Heart left ventricle (tissue), 16 donors: ENCODE measurements at regions not wholly inside any gene's neighbourhood (a gene's known extent, or its start where the extent isn't known, plus 50 kb on each side); places are given as distances from the start of the nearest gene placed in this dataset.

Experiments used
- ATAC-seq, 4 donors: fragments of 200-7000 bp; cut with Tn5 transposase; one replicate each; pipeline ENCODE4 v1.9.1; 2020 to 2022; ENCODE audit warnings: moderate library complexity in 4 of 4, mild to moderate bottlenecking in 3 of 4, moderate number of reproducible peaks in 1 of 4
- DNase-seq, 5 donors: peaks; one replicate each; pipeline ENCODE4 v3.0.0-alpha.2; 2020
- H3K27ac ChIP-seq, 12 donors: fragments of 200-600 bp; sonication (generic) in 4 of 12; one replicate each; pipeline versions ENCODE4 v1.5.0 to v1.8.0; 2016 to 2022; ENCODE audit warnings: mild to moderate bottlenecking in 2 of 12
- H3K27me3 ChIP-seq, 9 donors: fragments of 200-600 bp; sonication (generic) in 2 of 9; one replicate each; pipeline versions ENCODE4 v1.5.1 to v1.8.0; 2016 to 2022; ENCODE audit warnings: mild to moderate bottlenecking in 3 of 9
- H3K36me3 ChIP-seq, 9 donors: fragments of 200-600 bp; sonication (generic) in 2 of 9; one replicate each; pipeline versions ENCODE4 v1.5.0 to v1.8.0; 2018 to 2022; ENCODE audit warnings: mild to moderate bottlenecking in 2 of 9
- H3K4me1 ChIP-seq, 12 donors: fragments of 200-600 bp; sonication (generic) in 4 of 12; one replicate each; pipeline versions ENCODE4 v1.5.0 to v1.8.0; 2016 to 2022; ENCODE audit warnings: mild to moderate bottlenecking in 3 of 12
- H3K4me3 ChIP-seq, 12 donors: fragments of 200-600 bp; sonication (generic) in 4 of 12; one replicate each; pipeline versions ENCODE4 v1.5.0 to v1.8.0; 2017 to 2022; ENCODE audit warnings: mild to moderate bottlenecking in 9 of 12, moderate library complexity in 4 of 12
- H3K9me3 ChIP-seq, 12 donors: fragments of 200-600 bp; sonication (generic) in 4 of 12; one replicate each; pipeline versions ENCODE4 v1.5.0 to v1.8.0; 2016 to 2022; ENCODE audit warnings: mild to moderate bottlenecking in 1 of 12
- POLR2A ChIP-seq, 2 donors: fragments of 450-650 bp; IDR thresholded peaks; one replicate each; pipeline ENCODE4 v1.6.1; 2017; ENCODE audit warnings: antibody characterized with exemption in 2 of 2, mild to moderate bottlenecking in 2 of 2, moderate library complexity in 2 of 2
- WGBS, 4 donors: extraction: QIAGEN DNeasy Blood & Tissue Kit in 2 of 4; methylation state at CpG; one replicate each; pipeline versions ENCODE4 v1.1.5 to v1.1.7; 2013 to 2018; 5-methylcytosine and 5-hydroxymethylcytosine counted together
- intact Hi-C, 10 donors: fragments of 100-400 bp; cut with DNase I; formaldehyde crosslinking; loops; one replicate each; pipeline versions ENCODE4 v1.11.1 to v1.14.2; 2022
- TF ChIP-seq, protein P1 (sequence below), 12 donors: fragments of 200-600 bp; sonication (generic) in 4 of 12; IDR thresholded peaks; one replicate each; pipeline versions ENCODE4 v1.5.0 to v1.8.0; 2018 to 2022; ENCODE audit warnings: antibody characterized with exemption in 12 of 12, mild to moderate bottlenecking in 5 of 12
- donor health status: ischemic (EF 13 %, LVEDD 7.1; RV severe dilation, severe dysfunction).
- donor health status: healthy with polysubstance abuse.
- donor health status: DM: no; HTN: yes; CAD: no.
- donor health status: DM: no; HTN: no; CAD: no.
- donor health status: ischemic (EF 25% LVEDD 6.9; RV normal size, moderate dysfunction).
- donor health status: ischemic (EF 25% LVEDD 5.7; RV mildly dilated, moderate dysfunction).
- donor health status: healthy.
- donor health status: DM: yes; HTN: yes; CAD: no.
- donor health status: ischemic (EF 35%, LVEDD 5.7; RV mildly dilated, moderate dysfunction).
- donor health status: nonischemic (EF 11% LVEDD 7.7; RV severe dilation, severe dysfunction).
- donor health status: DM: yes; HTN: yes; CAD: no.
- donor health status: PGD.
- donor health status: ischemic (EF 29% LVEDD 5.4; RV normal size, mild dysfunction).
- donor health status: nonischemic (EF 23%, LVEDD 6.1; RV moderate dilation, normal function).

GRCh38 chr20:62563561-62563960 is 78.7 kb upstream of the SLCO4A1 start:
- 55 to 67% (median 58%) methylated on average over 11 to 15 of the region's 15 CpGs for WGBS, 4 donors
- DNase-seq (no peak), ATAC-seq (no peak)
- H3K4me1 ChIP-seq = peaks cover 0 to 55% (median 17%) of the 10 kb centered on the region in 12 donors
- H3K27me3 ChIP-seq = peaks cover 0 to 30% (median 5%) of the 10 kb centered on the region in 9 donors
- intact Hi-C loops = no loop called here
- H3K27ac ChIP-seq = peak overlapping the region in 9 of 12 donors; percentile 23 to 100 (median 93)
- TF ChIP-seq, protein P1, sequence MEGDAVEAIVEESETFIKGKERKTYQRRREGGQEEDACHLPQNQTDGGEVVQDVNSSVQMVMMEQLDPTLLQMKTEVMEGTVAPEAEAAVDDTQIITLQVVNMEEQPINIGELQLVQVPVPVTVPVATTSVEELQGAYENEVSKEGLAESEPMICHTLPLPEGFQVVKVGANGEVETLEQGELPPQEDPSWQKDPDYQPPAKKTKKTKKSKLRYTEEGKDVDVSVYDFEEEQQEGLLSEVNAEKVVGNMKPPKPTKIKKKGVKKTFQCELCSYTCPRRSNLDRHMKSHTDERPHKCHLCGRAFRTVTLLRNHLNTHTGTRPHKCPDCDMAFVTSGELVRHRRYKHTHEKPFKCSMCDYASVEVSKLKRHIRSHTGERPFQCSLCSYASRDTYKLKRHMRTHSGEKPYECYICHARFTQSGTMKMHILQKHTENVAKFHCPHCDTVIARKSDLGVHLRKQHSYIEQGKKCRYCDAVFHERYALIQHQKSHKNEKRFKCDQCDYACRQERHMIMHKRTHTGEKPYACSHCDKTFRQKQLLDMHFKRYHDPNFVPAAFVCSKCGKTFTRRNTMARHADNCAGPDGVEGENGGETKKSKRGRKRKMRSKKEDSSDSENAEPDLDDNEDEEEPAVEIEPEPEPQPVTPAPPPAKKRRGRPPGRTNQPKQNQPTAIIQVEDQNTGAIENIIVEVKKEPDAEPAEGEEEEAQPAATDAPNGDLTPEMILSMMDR (IDR thresholded peaks at IDR 0.05) = no peak
- TF ChIP-seq POLR2A (IDR thresholded peaks at IDR 0.05) = no peak
- no peak overlapping the region for H3K4me3 ChIP-seq
- no peaks in the 10 kb centered on the region for H3K9me3 ChIP-seq
- peaks cover 0 to 29% (median 0%) of the 10 kb centered on the region in 9 donors for H3K36me3 ChIP-seq

GRCh38 chr20:62564456-62565245 is 77.7 kb upstream of the SLCO4A1 start:
- Histone ChIP-seq H3K27ac (peak overlapping the region in 9 of 12 donors; percentile 19 to 100 (median 43)), H3K27me3 (peaks cover 0 to 26% (median 5%) of the 10 kb centered on the region in 9 donors), H3K4me1 (peaks cover 0 to 47% (median 12%) of the 10 kb centered on the region in 12 donors), H3K36me3 (peaks cover 0 to 29% (median 0%) of the 10 kb centered on the region in 9 donors), H3K4me3 (no peak overlapping the region), H3K9me3 (no peaks in the 10 kb centered on the region)
- whole genome bisulfite sequencing, 4 donors = 71 to 77% (median 76%) methylated on average over 31 to 42 of the region's 42 CpGs
- TF ChIP-seq POLR2A (IDR thresholded peaks at IDR 0.05) = no peak
- TF ChIP-seq, protein P1 (IDR thresholded peaks at IDR 0.05) = no peak
- ATAC-seq (no peak), DNase-seq (no peak)
- intact Hi-C loops = no loop called here

GRCh38 chr20:62566266-62566665 is 76.0 kb upstream of the SLCO4A1 start:
- H3K27me3 ChIP-seq = peaks cover 0 to 19% (median 2%) of the 10 kb centered on the region in 9 donors
- no peak overlapping the region for H3K4me3 ChIP-seq
- 70 to 87% (median 82%) methylated on average over 4 to 11 of the region's 11 CpGs for WGBS, 4 donors
- peaks cover 0 to 29% (median 0%) of the 10 kb centered on the region in 9 donors for H3K36me3 ChIP-seq
- TF ChIP-seq, protein P1 (IDR thresholded peaks at IDR 0.05) = no peak
- no peak for TF ChIP-seq POLR2A (IDR thresholded peaks at IDR 0.05)
- ATAC-seq (no peak), DNase-seq (no peak)
- H3K27ac ChIP-seq = peak overlapping the region in 8 of 12 donors; percentile 24 to 98 (median 40)
- peaks cover 0 to 31% (median 6%) of the 10 kb centered on the region in 12 donors for H3K4me1 ChIP-seq
- intact Hi-C loops = no loop called here
- no peaks in the 10 kb centered on the region for H3K9me3 ChIP-seq

DNA sequence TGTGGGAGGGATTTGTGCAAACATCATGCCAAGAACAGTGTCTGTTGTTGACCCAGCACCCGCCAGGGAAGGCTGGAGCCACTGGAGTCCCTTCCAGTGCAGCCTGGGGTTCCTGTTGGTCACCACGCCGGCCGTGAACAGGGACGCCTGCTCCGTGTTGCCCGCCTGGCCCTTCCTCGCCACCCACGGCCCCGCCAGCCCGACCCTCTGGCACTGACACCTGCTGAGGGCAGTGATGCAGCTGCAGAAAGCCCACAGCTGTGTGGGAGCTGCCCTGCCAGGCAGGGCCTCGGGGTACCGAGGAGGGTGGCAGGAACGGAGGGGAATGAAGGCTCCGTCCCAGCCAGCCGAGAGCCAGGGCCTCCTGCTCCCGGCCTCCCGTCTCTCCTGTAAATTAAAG is 75.5 kb upstream of the SLCO4A1 start:
- H3K9me3 ChIP-seq = no peaks in the 10 kb centered on the region
- no peak for ATAC-seq
- DNase-seq = no peak
- H3K27me3 ChIP-seq = peaks cover 0 to 14% (median 0%) of the 10 kb centered on the region in 9 donors
- WGBS, 4 donors = 69 to 77% (median 71%) methylated on average over 17 to 18 of the region's 18 CpGs
- intact Hi-C loops = no loop called here
- peak overlapping the region in 7 of 12 donors; percentile 24 to 98 (median 47) for H3K27ac ChIP-seq
- no peak overlapping the region for H3K4me3 ChIP-seq
- no peak for TF ChIP-seq POLR2A (IDR thresholded peaks at IDR 0.05)
- TF ChIP-seq, protein P1 (IDR thresholded peaks at IDR 0.05) = no peak
- peaks cover 0 to 27% (median 0%) of the 10 kb centered on the region in 9 donors for H3K36me3 ChIP-seq
- H3K4me1 ChIP-seq = peaks cover 0 to 26% (median 1%) of the 10 kb centered on the region in 12 donors
